Type B pancreatic cell (in vitro differentiated cells): ENCODE measurements at regions not wholly inside any gene's neighbourhood (a gene's known extent, or its start where the extent isn't known, plus 50 kb on each side); places are given as distances from the start of the nearest gene placed in this dataset.

ENCODE experiments used
- DNase-seq: peaks from one replicate; pipeline ENCODE4 v3.0.0; 2021; ENCODE audit warnings: mixed read lengths; ENCODE audit not compliant: unreplicated experiment; ENCODE audit errors: extremely low spot score
- H3K27ac Mint-ChIP-seq: 2 replicates; pipeline ENCODE4 v1.8.0; 2021; ENCODE audit warnings: mild to moderate bottlenecking, mixed read lengths
- H3K27me3 Mint-ChIP-seq: 2 replicates; pipeline ENCODE4 v1.8.0; 2021; ENCODE audit warnings: mixed read lengths
- H3K36me3 Mint-ChIP-seq: 2 replicates; pipeline ENCODE4 v1.8.0; 2021; ENCODE audit warnings: mixed read lengths
- H3K4me1 Mint-ChIP-seq: one replicate; pipeline ENCODE4 v1.8.0; 2021; ENCODE audit warnings: mixed read lengths; ENCODE audit not compliant: unreplicated experiment
- H3K4me3 Mint-ChIP-seq: 2 replicates; pipeline ENCODE4 v1.8.0; 2021; ENCODE audit warnings: mild to moderate bottlenecking, mixed read lengths
- H3K9me3 Mint-ChIP-seq: 2 replicates; pipeline ENCODE4 v1.8.0; 2021; ENCODE audit warnings: mixed read lengths
- TF ChIP-seq, protein P1 (sequence below): fragments of 200-600 bp; sonication (generic); conservative IDR thresholded peaks from 2 replicates; pipeline ENCODE4 v1.5.0; 2021; ENCODE audit warnings: antibody characterized with exemption, mild to moderate bottlenecking

DNA sequence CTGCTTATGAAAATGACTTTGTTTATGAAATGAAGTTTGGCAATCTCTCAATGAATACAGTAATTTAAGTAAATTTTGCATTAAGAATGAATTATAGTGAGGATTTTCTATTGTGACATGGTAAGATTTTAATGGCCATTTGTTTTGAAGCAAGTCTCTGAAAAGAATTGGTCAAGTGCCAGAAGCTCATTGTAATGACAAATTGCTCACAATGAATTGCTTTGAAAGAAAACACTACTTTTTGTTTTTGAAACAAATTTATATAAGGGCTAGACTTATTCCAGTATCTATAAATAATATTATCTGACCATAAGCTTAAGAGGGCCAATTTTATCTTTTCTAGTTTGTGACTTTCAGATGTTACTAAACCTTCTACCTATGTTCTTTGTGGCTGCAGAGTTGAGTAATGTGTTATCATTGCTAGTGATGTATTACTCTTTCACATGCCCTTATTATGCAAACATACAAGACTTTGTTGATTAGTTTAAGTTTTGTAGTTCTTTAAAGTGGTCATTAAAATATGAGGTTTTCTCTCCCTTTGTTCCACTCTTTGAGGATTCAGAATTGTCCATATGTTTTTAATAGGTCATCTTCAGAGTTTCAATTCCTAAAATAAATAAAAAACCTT, 93.0 kb upstream of the ZNF608 start:
- Mint-ChIP-seq H3K36me3 (no peaks in the 10 kb centered on the region), H3K9me3 (peaks cover 14% of the 10 kb centered on the region), H3K27ac (no peak overlapping the region), H3K4me3 (no peak overlapping the region), H3K27me3 (no peaks in the 10 kb centered on the region), H3K4me1 (peaks cover 12% of the 10 kb centered on the region)
- DNase-seq = no peak
- TF ChIP-seq, protein P1, sequence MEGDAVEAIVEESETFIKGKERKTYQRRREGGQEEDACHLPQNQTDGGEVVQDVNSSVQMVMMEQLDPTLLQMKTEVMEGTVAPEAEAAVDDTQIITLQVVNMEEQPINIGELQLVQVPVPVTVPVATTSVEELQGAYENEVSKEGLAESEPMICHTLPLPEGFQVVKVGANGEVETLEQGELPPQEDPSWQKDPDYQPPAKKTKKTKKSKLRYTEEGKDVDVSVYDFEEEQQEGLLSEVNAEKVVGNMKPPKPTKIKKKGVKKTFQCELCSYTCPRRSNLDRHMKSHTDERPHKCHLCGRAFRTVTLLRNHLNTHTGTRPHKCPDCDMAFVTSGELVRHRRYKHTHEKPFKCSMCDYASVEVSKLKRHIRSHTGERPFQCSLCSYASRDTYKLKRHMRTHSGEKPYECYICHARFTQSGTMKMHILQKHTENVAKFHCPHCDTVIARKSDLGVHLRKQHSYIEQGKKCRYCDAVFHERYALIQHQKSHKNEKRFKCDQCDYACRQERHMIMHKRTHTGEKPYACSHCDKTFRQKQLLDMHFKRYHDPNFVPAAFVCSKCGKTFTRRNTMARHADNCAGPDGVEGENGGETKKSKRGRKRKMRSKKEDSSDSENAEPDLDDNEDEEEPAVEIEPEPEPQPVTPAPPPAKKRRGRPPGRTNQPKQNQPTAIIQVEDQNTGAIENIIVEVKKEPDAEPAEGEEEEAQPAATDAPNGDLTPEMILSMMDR = no peak

DNA sequence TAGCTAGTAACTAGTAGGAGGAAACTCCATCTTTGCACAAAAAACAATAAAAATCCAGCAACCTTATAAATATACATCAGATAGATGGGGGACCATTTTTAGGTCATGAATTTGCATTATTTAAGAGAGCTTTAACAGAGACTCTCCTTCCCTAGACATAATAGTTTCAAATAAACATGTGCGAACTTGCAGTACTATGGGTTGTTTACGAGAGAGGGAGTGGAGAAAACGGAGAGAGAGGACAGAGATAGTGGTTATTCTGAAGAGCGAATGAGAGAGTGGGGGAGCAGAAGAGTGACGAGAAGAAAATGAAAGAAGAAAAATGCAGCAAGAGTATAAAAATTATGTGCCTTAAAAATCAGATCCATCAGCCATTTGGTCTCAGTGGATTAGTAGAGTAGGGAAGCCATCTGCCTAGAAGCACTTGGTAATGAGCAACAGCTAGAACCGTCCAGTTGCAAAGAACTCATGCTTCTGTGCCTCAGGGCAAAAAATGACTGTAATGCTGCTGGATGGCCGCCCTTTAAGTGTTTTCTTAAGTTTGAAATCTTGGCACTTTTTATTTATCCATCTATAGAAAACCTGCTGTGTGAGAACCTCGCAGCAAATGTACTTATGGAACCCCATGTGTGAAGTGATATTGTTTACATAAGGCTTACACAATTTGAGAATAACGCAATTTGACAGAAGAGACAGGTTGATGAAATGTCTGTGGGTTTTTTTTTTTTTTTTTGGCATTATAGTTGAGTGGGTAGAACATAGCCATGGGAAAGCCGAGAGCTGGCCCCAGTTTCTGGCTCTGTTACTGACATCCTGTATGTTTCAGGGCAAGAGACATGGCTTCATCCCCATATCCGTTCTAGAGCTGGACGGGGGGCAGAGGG, 95.6 kb upstream of the ZNF608 start:
- DNase-seq = no peak
- Mint-ChIP-seq H3K4me3 (no peak overlapping the region), H3K27me3 (no peaks in the 10 kb centered on the region), H3K4me1 (peaks cover 12% of the 10 kb centered on the region), H3K9me3 (peaks cover 7% of the 10 kb centered on the region), H3K27ac (no peak overlapping the region), H3K36me3 (peaks cover 3% of the 10 kb centered on the region)
- TF ChIP-seq, protein P1 = no peak

DNA sequence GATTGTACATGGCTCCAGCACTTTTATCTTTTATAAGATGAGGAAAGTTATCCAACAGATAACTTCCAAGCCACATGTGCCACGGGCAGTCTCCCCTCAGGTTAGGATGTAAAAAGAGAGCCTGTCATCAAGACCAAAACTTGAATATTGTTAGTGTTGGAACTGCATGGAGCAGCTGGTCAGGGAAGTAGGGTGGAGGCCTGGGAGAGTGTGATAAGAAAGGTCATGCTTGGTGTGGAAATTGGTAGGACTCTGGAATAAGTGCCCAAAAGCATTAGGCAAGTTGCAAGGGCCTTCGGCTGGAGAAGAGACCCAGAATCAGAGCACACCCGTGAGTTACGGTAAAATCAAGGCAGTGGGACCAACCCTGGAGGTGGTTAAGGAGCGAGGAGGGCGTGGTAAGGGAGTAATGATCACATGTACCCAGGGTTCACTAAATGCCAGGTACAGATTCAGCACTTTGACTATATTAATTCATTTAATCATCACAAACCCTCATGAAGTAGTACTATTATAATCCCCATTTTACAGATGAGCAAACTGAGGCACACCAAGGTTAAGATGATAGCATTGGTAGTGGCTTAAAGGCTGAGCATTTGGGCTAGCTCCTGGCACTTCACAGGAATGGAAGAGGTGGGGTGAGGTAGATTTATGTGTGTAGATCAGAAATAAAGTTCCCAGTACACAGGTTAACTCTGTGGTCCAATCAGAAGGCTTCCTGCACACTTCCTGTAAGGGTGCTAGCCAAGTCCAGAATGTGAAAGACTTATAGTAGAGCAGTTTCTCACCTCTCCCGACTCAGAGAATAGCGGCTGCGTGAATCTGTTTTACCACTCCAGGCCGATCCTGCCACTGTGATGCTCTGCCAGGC, 96.5 kb upstream of the ZNF608 start:
- Mint-ChIP-seq H3K9me3 (peaks cover 7% of the 10 kb centered on the region), H3K4me3 (no peak overlapping the region), H3K27ac (no peak overlapping the region), H3K27me3 (no peaks in the 10 kb centered on the region), H3K4me1 (peaks cover 12% of the 10 kb centered on the region), H3K36me3 (peaks cover 3% of the 10 kb centered on the region)
- TF ChIP-seq, protein P1 = no peak
- DNase-seq = no peak

DNA sequence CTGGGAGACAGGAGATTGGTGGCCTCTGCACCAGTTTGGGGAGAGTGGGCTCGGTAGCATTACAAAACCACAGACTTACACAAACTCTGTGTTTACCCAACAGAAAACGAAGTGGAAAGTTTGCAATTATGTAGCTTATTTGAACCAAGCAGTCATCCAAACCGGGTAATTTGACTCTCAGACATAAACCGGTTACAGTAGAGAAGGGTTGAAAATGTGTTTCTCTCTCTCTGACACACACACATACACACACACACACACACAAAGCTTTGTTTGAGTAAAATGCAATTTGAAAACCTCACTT, 97.1 kb upstream of the ZNF608 start:
- H3K27me3 Mint-ChIP-seq = no peaks in the 10 kb centered on the region
- peaks cover 12% of the 10 kb centered on the region for H3K4me1 Mint-ChIP-seq
- TF ChIP-seq, protein P1 = no peak
- DNase-seq = no peak
- H3K36me3 Mint-ChIP-seq = peaks cover 3% of the 10 kb centered on the region
- H3K4me3 Mint-ChIP-seq = no peak overlapping the region
- peaks cover 7% of the 10 kb centered on the region for H3K9me3 Mint-ChIP-seq
- no peak overlapping the region for H3K27ac Mint-ChIP-seq

DNA sequence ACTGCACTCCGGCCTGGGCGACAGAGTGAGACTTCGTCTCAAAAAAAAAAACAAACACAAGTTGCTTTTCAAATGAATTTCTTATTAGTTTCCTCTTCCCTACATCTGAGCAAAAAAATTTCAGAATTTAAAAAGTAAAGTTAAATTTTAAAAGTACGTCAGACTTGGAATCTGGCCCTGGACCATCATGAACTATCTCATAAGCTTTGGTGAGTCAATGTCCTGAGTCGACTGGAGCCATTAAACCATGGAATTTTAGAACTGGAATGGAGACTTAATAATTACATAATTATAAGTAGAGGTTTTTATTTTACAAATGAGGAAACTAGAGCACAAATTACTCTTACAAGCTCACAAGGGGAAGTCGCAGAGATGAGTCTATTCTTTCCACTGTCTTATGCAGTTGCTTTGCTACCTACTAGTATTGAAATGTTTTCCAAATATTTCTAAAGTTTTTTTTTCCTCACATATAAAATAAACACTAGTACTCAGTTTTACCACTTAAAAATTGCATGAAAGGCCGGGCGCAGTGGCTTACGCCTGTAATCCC, 98.0 kb upstream of the ZNF608 start:
- Mint-ChIP-seq H3K9me3 (peaks cover 7% of the 10 kb centered on the region), H3K4me3 (no peak overlapping the region), H3K36me3 (peaks cover 3% of the 10 kb centered on the region), H3K27me3 (no peaks in the 10 kb centered on the region), H3K4me1 (peaks cover 12% of the 10 kb centered on the region), H3K27ac (no peak overlapping the region)
- TF ChIP-seq, protein P1 = no peak
- no peak for DNase-seq
